Ishikawa (cell line): ENCODE measurements at regions not wholly inside any gene's neighbourhood (a gene's known extent, or its start where the extent isn't known, plus 50 kb on each side); places are given as distances from the start of the nearest gene placed in this dataset.

Experiments used
- CEBPB ChIP-seq: IDR thresholded peaks from 2 replicates; pipeline ENCODE4 v1.6.1; 2012
- CREB1 ChIP-seq: IDR thresholded peaks from 2 replicates; pipeline ENCODE4 v1.6.1; 2012; ENCODE audit warnings: low read depth
- EGR1 ChIP-seq: IDR thresholded peaks from 2 replicates; pipeline ENCODE4 v1.6.1; 2012
- EP300 ChIP-seq: IDR thresholded peaks from 2 replicates; pipeline ENCODE4 v1.6.1; 2012; ENCODE audit warnings: borderline replicate concordance
- FOXM1 ChIP-seq: IDR thresholded peaks from 2 replicates; pipeline ENCODE4 v1.6.1; 2012; ENCODE audit warnings: low read depth, borderline replicate concordance
- MAX ChIP-seq: IDR thresholded peaks from 2 replicates; pipeline ENCODE4 v1.6.1; 2012
- NFIC ChIP-seq: IDR thresholded peaks from 2 replicates; pipeline ENCODE4 v1.6.1; 2012
- RAD21 ChIP-seq: IDR thresholded peaks from 2 replicates; pipeline ENCODE4 v1.6.1; 2012; ENCODE audit warnings: low read depth
- REST ChIP-seq: IDR thresholded peaks from 2 replicates; pipeline ENCODE4 v1.6.1; 2012; ENCODE audit warnings: low read depth, mild to moderate bottlenecking
- TAF1 ChIP-seq: IDR thresholded peaks from 2 replicates; pipeline ENCODE4 v1.6.1; 2012; ENCODE audit warnings: low read depth, mild to moderate bottlenecking
- TCF12 ChIP-seq: IDR thresholded peaks from 2 replicates; pipeline ENCODE4 v1.6.1; 2012; ENCODE audit warnings: low read depth
- TEAD4 ChIP-seq: IDR thresholded peaks from 2 replicates; pipeline ENCODE4 v1.6.1; 2012
- USF1 ChIP-seq: IDR thresholded peaks from 2 replicates; pipeline ENCODE4 v1.6.1; 2012
- YY1 ChIP-seq: IDR thresholded peaks from 2 replicates; pipeline ENCODE4 v1.6.1; 2012; ENCODE audit warnings: low read depth
- ZBTB7A ChIP-seq: IDR thresholded peaks from 2 replicates; pipeline ENCODE4 v1.6.1; 2012; ENCODE audit warnings: low read depth

GRCh38 chr5:18329328-18329727 is 695.1 kb downstream of the TAF11L14 start:
- no peak for TF ChIP-seq EP300
- TF ChIP-seq TEAD4, result no peak
- no peak for TF ChIP-seq REST
- TF ChIP-seq EGR1, result no peak
- no peak for TF ChIP-seq YY1
- no peak for TF ChIP-seq ZBTB7A
- TF ChIP-seq RAD21, result no peak

GRCh38 chr5:18333841-18334240 is 699.6 kb downstream of the TAF11L14 start:
- TF ChIP-seq TCF12, result no peak

GRCh38 chr5:18334949-18335348 is 700.7 kb downstream of the TAF11L14 start:
- TF ChIP-seq REST (no peak), TAF1 (no peak), ZBTB7A (no peak), YY1 (no peak), FOXM1 (no peak), CREB1 (no peak), CEBPB (no peak), EGR1 (no peak), RAD21 (no peak)

- no peak for TF ChIP-seq YY1
- TF ChIP-seq TAF1, result no peak
- TF ChIP-seq USF1, result no peak
- no peak for TF ChIP-seq CEBPB
- no peak for TF ChIP-seq CREB1
- no peak for TF ChIP-seq REST
- TF ChIP-seq TCF12, result no peak
- TF ChIP-seq ZBTB7A, result no peak
- TF ChIP-seq FOXM1, result no peak
- no peak for TF ChIP-seq EGR1
- no peak for TF ChIP-seq MAX
- TF ChIP-seq RAD21, result no peak
- no peak for TF ChIP-seq EP300
These were observed 720.6 kb downstream of the TAF11L14 start for GRCh38 chr5:18354828-18355227.

- TF ChIP-seq EGR1 (no peak), CEBPB (no peak), ZBTB7A (no peak), TAF1 (no peak), FOXM1 (no peak), EP300 (no peak), YY1 (no peak), CREB1 (no peak), REST (no peak), RAD21 (no peak), TCF12 (no peak), USF1 (no peak), TEAD4 (no peak), NFIC (no peak), MAX (no peak)
These were observed 723.2 kb downstream of the TAF11L14 start for GRCh38 chr5:18357486-18357885.
